AG10803 (cell line): ENCODE measurements at regions not wholly inside any gene's neighbourhood (a gene's known extent, or its start where the extent isn't known, plus 50 kb on each side); places are given as distances from the start of the nearest gene placed in this dataset.

ENCODE experiments used
- DNase-seq: peaks from one replicate; pipeline ENCODE4 v3.0.0; 2010; ENCODE audit warnings: low read depth
- H3K4me3 ChIP-seq: 2 replicates; pipeline ENCODE4 v1.5.1; 2011; ENCODE audit warnings: mild to moderate bottlenecking, low read length, control low read depth
- CTCF ChIP-seq: conservative IDR thresholded peaks from 2 replicates; pipeline ENCODE4 v1.5.1; 2011; ENCODE audit warnings: mild to moderate bottlenecking, low read length, control low read depth, inconsistent platforms

DNA sequence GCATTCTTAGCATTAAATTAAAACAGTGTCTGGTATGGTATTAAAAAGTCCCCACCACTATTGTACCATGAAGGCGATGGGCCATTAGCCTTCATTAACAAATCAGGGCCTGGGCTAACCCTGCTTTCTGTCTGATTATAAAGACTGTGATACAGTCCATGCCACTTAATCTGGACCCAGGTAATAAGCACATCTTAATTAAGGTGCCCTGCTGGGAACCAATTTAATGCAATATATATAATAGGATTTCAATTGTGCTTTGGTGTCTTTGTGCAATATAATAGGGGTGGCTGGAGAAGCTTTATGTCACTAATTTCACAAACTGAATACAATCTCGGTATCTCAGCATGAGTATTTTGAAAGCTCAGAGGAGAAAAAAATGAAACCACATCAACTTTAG, 64.4 kb upstream of the CDH8 start:
- DNase-seq, result no peak
- no peak overlapping the region for H3K4me3 ChIP-seq
- no peak for TF ChIP-seq CTCF

GRCh38 chr16:62089715-62090114, 53.5 kb upstream of the CDH8 start:
- no peak for DNase-seq
- TF ChIP-seq CTCF, result no peak
- no peak overlapping the region for H3K4me3 ChIP-seq

GRCh38 chr16:62088731-62089410, 52.6 kb upstream of the CDH8 start:
- no peak overlapping the region for H3K4me3 ChIP-seq
- DNase-seq, result no peak
- TF ChIP-seq CTCF, result no peak
